GM10847 (cell line): ENCODE measurements at regions not wholly inside any gene's neighbourhood (a gene's known extent, or its start where the extent isn't known, plus 50 kb on each side); places are given as distances from the start of the nearest gene placed in this dataset.

Experiments used
- POLR2A ChIP-seq: IDR thresholded peaks from 2 replicates; pipeline ENCODE4 v1.6.1; 2011; ENCODE audit not compliant: insufficient read length; ENCODE audit errors: extremely low read depth

GRCh38 chr13:50527188-50527587 lies 316.3 kb downstream of the DLEU7 start:
- TF ChIP-seq POLR2A: no peak

- no peak for TF ChIP-seq POLR2A
Observed at GRCh38 chr13:50527612-50528509, 315.6 kb downstream of the DLEU7 start.

GRCh38 chr13:50529154-50529882 lies 314.2 kb downstream of the DLEU7 start:
- TF ChIP-seq POLR2A: no peak

GRCh38 chr13:50531917-50532899 lies 311.3 kb downstream of the DLEU7 start:
- TF ChIP-seq POLR2A: no peak

- TF ChIP-seq POLR2A: no peak
Observed at GRCh38 chr13:50535050-50535449, 308.4 kb downstream of the DLEU7 start.

- no peak for TF ChIP-seq POLR2A
Observed at GRCh38 chr13:50537029-50537428, 306.5 kb downstream of the DLEU7 start.

GRCh38 chr13:50539791-50540530 lies 303.5 kb downstream of the DLEU7 start:
- no peak for TF ChIP-seq POLR2A

- no peak for TF ChIP-seq POLR2A
Observed at GRCh38 chr13:50543141-50543540, 300.4 kb downstream of the DLEU7 start.

GRCh38 chr13:50543782-50544181 lies 299.7 kb downstream of the DLEU7 start:
- TF ChIP-seq POLR2A: no peak

- no peak for TF ChIP-seq POLR2A
Observed at GRCh38 chr13:50544211-50544610, 299.3 kb downstream of the DLEU7 start.

- no peak for TF ChIP-seq POLR2A
Observed at GRCh38 chr13:50548586-50548985, 294.9 kb downstream of the DLEU7 start.

GRCh38 chr13:50549221-50549942 lies 294.1 kb downstream of the DLEU7 start:
- TF ChIP-seq POLR2A: no peak

- no peak for TF ChIP-seq POLR2A
Observed at GRCh38 chr13:50550151-50550550, 293.3 kb downstream of the DLEU7 start.
